ENCODE measurements at regions not wholly inside any gene's neighbourhood (a gene's known extent, or its start where the extent isn't known, plus 50 kb on each side); places are given as distances from the start of the nearest gene placed in this dataset.

DNA sequence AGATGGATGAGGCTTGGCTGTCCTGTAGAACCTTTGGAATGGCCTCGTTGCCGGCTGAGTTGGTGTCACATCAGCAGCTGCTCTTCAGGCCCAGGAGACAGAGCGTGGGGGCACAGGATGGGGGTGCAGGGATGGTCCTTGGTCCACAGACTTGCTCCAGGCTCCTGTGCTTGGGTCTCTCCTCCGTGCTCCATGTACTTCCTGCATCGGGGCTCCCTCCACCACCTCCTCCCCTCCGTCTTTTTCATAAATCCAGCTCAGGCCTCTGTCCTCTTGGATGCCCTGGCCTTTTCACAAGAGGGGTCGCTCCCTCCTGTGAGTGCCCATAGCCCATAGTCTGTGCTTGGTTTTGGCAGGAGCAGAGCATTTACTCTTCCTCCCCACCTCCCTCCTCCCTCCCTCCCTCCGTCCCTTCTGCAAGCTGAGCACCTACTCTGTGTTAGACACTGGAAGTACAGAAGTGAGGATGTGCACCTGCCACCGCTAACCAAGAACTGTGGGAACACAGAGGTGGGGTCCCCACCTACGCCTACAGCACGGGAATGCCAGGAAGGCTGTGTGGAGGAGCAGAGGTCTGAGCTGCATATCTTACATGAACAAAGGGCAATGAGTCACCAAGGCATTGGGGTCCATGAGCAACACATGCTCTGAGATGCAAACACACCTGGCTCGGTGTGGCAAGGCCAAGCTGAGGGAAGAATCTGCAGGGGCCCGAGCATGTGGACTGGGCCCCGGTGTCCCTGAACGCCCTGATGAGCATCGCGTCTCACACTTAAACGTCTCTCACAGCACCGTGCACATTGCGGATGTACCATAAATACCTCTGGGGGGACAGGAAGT is 458.7 kb upstream of the HS6ST1 start:
- intact Hi-C loops (cut with DNase I; ENCODE audit: low total_unique reads), result no loop called here
- Histone ChIP-seq H3K9me3 (no peaks in the 10 kb centered on the region), H3K27me3 (no peaks in the 10 kb centered on the region), H3K4me1 (no peaks in the 10 kb centered on the region), H3K27ac (no peak overlapping the region), H3K4me3 (no peak overlapping the region), H3K36me3 (ENCODE audit: low read depth, missing control alignments) (no peaks in the 10 kb centered on the region)
- WGBS, 2 donors, result 89 to 90% methylated on average over 15 to 20 of the region's 20 CpGs
- peak; percentile 3 for DNase-seq
- TF ChIP-seq, protein P1, sequence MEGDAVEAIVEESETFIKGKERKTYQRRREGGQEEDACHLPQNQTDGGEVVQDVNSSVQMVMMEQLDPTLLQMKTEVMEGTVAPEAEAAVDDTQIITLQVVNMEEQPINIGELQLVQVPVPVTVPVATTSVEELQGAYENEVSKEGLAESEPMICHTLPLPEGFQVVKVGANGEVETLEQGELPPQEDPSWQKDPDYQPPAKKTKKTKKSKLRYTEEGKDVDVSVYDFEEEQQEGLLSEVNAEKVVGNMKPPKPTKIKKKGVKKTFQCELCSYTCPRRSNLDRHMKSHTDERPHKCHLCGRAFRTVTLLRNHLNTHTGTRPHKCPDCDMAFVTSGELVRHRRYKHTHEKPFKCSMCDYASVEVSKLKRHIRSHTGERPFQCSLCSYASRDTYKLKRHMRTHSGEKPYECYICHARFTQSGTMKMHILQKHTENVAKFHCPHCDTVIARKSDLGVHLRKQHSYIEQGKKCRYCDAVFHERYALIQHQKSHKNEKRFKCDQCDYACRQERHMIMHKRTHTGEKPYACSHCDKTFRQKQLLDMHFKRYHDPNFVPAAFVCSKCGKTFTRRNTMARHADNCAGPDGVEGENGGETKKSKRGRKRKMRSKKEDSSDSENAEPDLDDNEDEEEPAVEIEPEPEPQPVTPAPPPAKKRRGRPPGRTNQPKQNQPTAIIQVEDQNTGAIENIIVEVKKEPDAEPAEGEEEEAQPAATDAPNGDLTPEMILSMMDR (IDR thresholded peaks at IDR 0.05), result no peak
- TF ChIP-seq POLR2A (IDR thresholded peaks at IDR 0.05), result no peak

DNA sequence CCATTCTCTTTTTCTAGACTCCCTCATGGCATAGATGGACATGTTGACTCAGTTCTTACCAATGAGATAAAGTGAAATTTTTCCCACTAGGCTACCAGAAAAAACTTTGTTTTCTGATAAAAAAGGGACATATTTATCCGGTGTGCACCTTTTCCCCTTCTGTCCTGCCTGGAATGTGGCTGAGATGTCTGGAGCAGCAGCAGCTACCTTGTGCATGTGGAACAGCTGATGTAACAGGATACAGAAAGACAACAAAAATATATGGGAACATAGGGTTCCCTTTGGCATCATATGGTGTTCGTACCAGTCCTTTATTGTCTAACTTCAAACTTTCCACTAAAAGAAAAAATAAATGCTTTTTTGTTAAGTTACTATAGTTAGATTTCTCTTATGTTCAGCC is 460.2 kb upstream of the HS6ST1 start:
- 80 to 91% methylated on average over 2 of the region's 2 CpGs for WGBS, 2 donors
- no peak for TF ChIP-seq POLR2A (IDR thresholded peaks at IDR 0.05)
- TF ChIP-seq, protein P1 (IDR thresholded peaks at IDR 0.05), result no peak
- intact Hi-C loops (cut with DNase I; ENCODE audit: low total_unique reads), result no loop called here

GRCh38 chr2:128779301-128780095 is 460.8 kb upstream of the HS6ST1 start:
- no peaks in the 10 kb centered on the region for H3K36me3 ChIP-seq (ENCODE audit: low read depth, missing control alignments)
- WGBS, 2 donors, result 93 to 97% methylated on average over 9 of the region's 9 CpGs
- no peak for TF ChIP-seq POLR2A (IDR thresholded peaks at IDR 0.05)
- TF ChIP-seq, protein P1 (IDR thresholded peaks at IDR 0.05), result no peak
- no peaks in the 10 kb centered on the region for H3K4me1 ChIP-seq
- H3K27me3 ChIP-seq, result no peaks in the 10 kb centered on the region
- H3K4me3 ChIP-seq, result no peak overlapping the region
- DNase-seq, result peak; percentile 10
- intact Hi-C loops (cut with DNase I; ENCODE audit: low total_unique reads), result no loop called here
- H3K27ac ChIP-seq, result no peak overlapping the region
- H3K9me3 ChIP-seq, result no peaks in the 10 kb centered on the region

More for the DNA sequence above, 460.2 kb upstream of the HS6ST1 start:
- no peak overlapping the region for H3K4me3 ChIP-seq
- H3K27me3 ChIP-seq, result no peaks in the 10 kb centered on the region
- H3K9me3 ChIP-seq, result no peaks in the 10 kb centered on the region
- no peak for DNase-seq
- H3K4me1 ChIP-seq, result no peaks in the 10 kb centered on the region
- H3K27ac ChIP-seq, result no peak overlapping the region
- H3K36me3 ChIP-seq (ENCODE audit: low read depth, missing control alignments), result no peaks in the 10 kb centered on the region

GRCh38 chr2:128780434-128781080 is 461.9 kb upstream of the HS6ST1 start:
- DNase-seq, result no peak
- WGBS, 2 donors, result 94 to 96% methylated on average over 5 of the region's 5 CpGs

More at GRCh38 chr2:128780434-128781080, 461.9 kb upstream of the HS6ST1 start:
- H3K4me1 ChIP-seq, result no peaks in the 10 kb centered on the region
- no peaks in the 10 kb centered on the region for H3K27me3 ChIP-seq
- H3K27ac ChIP-seq, result no peak overlapping the region
- H3K4me3 ChIP-seq, result no peak overlapping the region
- H3K9me3 ChIP-seq, result no peaks in the 10 kb centered on the region
- intact Hi-C loops (cut with DNase I; ENCODE audit: low total_unique reads), result no loop called here
- H3K36me3 ChIP-seq (ENCODE audit: low read depth, missing control alignments), result no peaks in the 10 kb centered on the region
- TF ChIP-seq, protein P1 (IDR thresholded peaks at IDR 0.05), result no peak
- no peak for TF ChIP-seq POLR2A (IDR thresholded peaks at IDR 0.05)

Measured in testis (tissue), 2 donors.